ENCODE measurements at regions not wholly inside any gene's neighbourhood (a gene's known extent, or its start where the extent isn't known, plus 50 kb on each side); places are given as distances from the start of the nearest gene placed in this dataset.
"Not testable (repeated sequence)": the region's sequence is repeated elsewhere in the genome, so short reads cannot be mapped to it uniquely, and the experiment has no call there.

GRCh38 chr16:87207509-87207908 lies 109.7 kb downstream of the C16orf95 start (continued):
- TF ChIP-seq HMGXB4 (CRISPR knock-in tag; IDR thresholded peaks at IDR 0.05) (no peak), SMAD4 (CRISPR knock-in tag; IDR thresholded peaks at IDR 0.05) (no peak), NFATC4 (CRISPR knock-in tag; IDR thresholded peaks at IDR 0.05) (no peak), NFYB (CRISPR knock-in tag; conservative IDR thresholded peaks at IDR 0.05; ENCODE audit: low read depth) (no peak), GABPB1 (CRISPR knock-in tag; IDR thresholded peaks at IDR 0.05) (no peak), CREB1 (CRISPR knock-in tag; IDR thresholded peaks at IDR 0.05) (no peak), ZNF396 (CRISPR knock-in tag; IDR thresholded peaks at IDR 0.05; ENCODE audit: borderline replicate concordance) (no peak), NR2C2 (CRISPR knock-in tag; IDR thresholded peaks at IDR 0.05) (no peak), E2F5 (CRISPR knock-in tag; IDR thresholded peaks at IDR 0.05) (no peak), TP53 (CRISPR knock-in tag; IDR thresholded peaks at IDR 0.05) (no peak), ZNF121 (CRISPR knock-in tag; IDR thresholded peaks at IDR 0.05) (no peak), JUN (CRISPR knock-in tag; IDR thresholded peaks at IDR 0.05) (no peak), PRRX2 (CRISPR knock-in tag; IDR thresholded peaks at IDR 0.05) (no peak)

- Mint-ChIP-seq H3K9me3 (no peaks in the 10 kb centered on the region), H3K4me3 (no peak overlapping the region), H3K27ac (no peak overlapping the region), H3K36me3 (no peaks in the 10 kb centered on the region), H3K4me1 (peaks cover 12% of the 10 kb centered on the region), H3K27me3 (ENCODE audit: low read depth) (no peaks in the 10 kb centered on the region; the same call in 1 of the 2 replicates)
- DNase-seq (ENCODE audit: low spot score), result no peak
- ChIA-PET POLR2A (no interaction called here), CTCF (interaction anchor here (1.0 to 1.1 kb wide), 2 partner anchors 26 to 71 kb away, joined by 3 to 5 read pairs; no protein-coding TSS in a partner anchor)
- no peak for TF ChIP-seq ZNF532 (CRISPR knock-in tag; IDR thresholded peaks at IDR 0.05; ENCODE audit: borderline replicate concordance)
- no peak for TF ChIP-seq ESRRA (CRISPR knock-in tag; IDR thresholded peaks at IDR 0.05; ENCODE audit: borderline replicate concordance)
- no peak for TF ChIP-seq CREM (CRISPR knock-in tag; IDR thresholded peaks at IDR 0.05)
- TF ChIP-seq CDX4 (CRISPR knock-in tag; IDR thresholded peaks at IDR 0.05; ENCODE audit: borderline replicate concordance), result no peak
- no peak for ATAC-seq
Observed at GRCh38 chr16:87207965-87208364, 109.2 kb downstream of the C16orf95 start.

- H3K27me3 Mint-ChIP-seq (ENCODE audit: low read depth); H3K4me3 Mint-ChIP-seq; ATAC-seq; POLR2A ChIA-PET; DNase-seq (ENCODE audit: low spot score); H3K27ac Mint-ChIP-seq; H3K36me3 Mint-ChIP-seq; H3K9me3 Mint-ChIP-seq: not testable (repeated sequence)
- H3K4me1 Mint-ChIP-seq, result peaks cover 12% of the 10 kb centered on the region
- CTCF ChIA-PET, result interaction anchor here (1.1 kb wide), 1 partner anchor 70 kb away, joined by 5 read pairs; no protein-coding TSS in a partner anchor
Observed at GRCh38 chr16:87208968-87209367, 108.2 kb downstream of the C16orf95 start.
